Trophoblast cell (in vitro differentiated cells and primary cell): ENCODE measurements at regions not wholly inside any gene's neighbourhood (a gene's known extent, or its start where the extent isn't known, plus 50 kb on each side); places are given as distances from the start of the nearest gene placed in this dataset.

ENCODE experiments used
- DNase-seq, 2 donors: peaks; one replicate each; pipeline ENCODE4 v3.0.0-alpha.2; 2016
- H2AFZ ChIP-seq: 2 replicates; pipeline ENCODE4 v1.6.1; 2013; ENCODE audit warnings: low read length, moderate library complexity, mild to moderate bottlenecking; ENCODE audit not compliant: insufficient read depth, poor library complexity
- H2AK5ac ChIP-seq: 2 replicates; pipeline ENCODE4 v1.6.1; 2013; ENCODE audit warnings: mild to moderate bottlenecking, low read length
- H2BK120ac ChIP-seq: 2 replicates; pipeline ENCODE4 v1.6.1; 2013; ENCODE audit warnings: low read length, mild to moderate bottlenecking, moderate library complexity; ENCODE audit not compliant: insufficient read depth, poor library complexity
- H2BK12ac ChIP-seq: 2 replicates; pipeline ENCODE4 v1.6.1; 2013; ENCODE audit warnings: mild to moderate bottlenecking, low read length, moderate library complexity
- H2BK5ac ChIP-seq: 2 replicates; pipeline ENCODE4 v1.6.1; 2013; ENCODE audit warnings: low read length, low read depth, moderate library complexity, mild to moderate bottlenecking; ENCODE audit not compliant: poor library complexity
- H3K14ac ChIP-seq: 2 replicates; pipeline ENCODE4 v1.6.1; 2013; ENCODE audit warnings: mild to moderate bottlenecking, low read length
- H3K18ac ChIP-seq: 2 replicates; pipeline ENCODE4 v1.6.1; 2013; ENCODE audit warnings: mild to moderate bottlenecking, low read length
- H3K23ac ChIP-seq: 2 replicates; pipeline ENCODE4 v1.6.1; 2013; ENCODE audit warnings: low read length
- H3K27ac ChIP-seq: 2 replicates; pipeline ENCODE4 v1.5.1; 2013; ENCODE audit warnings: low read depth, mild to moderate bottlenecking, inconsistent platforms, low read length, moderate library complexity
- H3K27me3 ChIP-seq: 2 replicates; pipeline ENCODE4 v1.6.1; 2013; ENCODE audit warnings: inconsistent platforms, mild to moderate bottlenecking, low read length, moderate library complexity; ENCODE audit not compliant: insufficient read depth
- H3K36me3 ChIP-seq, 2 experiments: 1 replicate in 1 of 2; 2 replicates in 1 of 2; pipeline ENCODE4 v1.6.1; 2013; ENCODE audit warnings: low read length in 2 of 2, mild to moderate bottlenecking in 2 of 2, moderate library complexity in 1 of 2; ENCODE audit not compliant: insufficient read depth in 2 of 2, control insufficient read depth in 1 of 2
- H3K4ac ChIP-seq: 2 replicates; pipeline ENCODE4 v1.6.1; 2013; ENCODE audit warnings: low read depth, mild to moderate bottlenecking, low read length, moderate library complexity
- H3K4me1 ChIP-seq, 2 experiments: 1 replicate in 1 of 2; 2 replicates in 1 of 2; pipeline ENCODE4 v1.6.1; 2013; ENCODE audit warnings: low read length in 2 of 2, mild to moderate bottlenecking in 2 of 2, moderate library complexity in 1 of 2; ENCODE audit not compliant: insufficient read depth in 2 of 2, control insufficient read depth in 1 of 2
- H3K4me2 ChIP-seq: 2 replicates; pipeline ENCODE4 v1.6.1; 2013; ENCODE audit warnings: inconsistent platforms, mild to moderate bottlenecking, low read length, moderate library complexity
- H3K4me3 ChIP-seq: 2 replicates; pipeline ENCODE4 v1.5.1; 2013; ENCODE audit warnings: mild to moderate bottlenecking, low read depth, low read length, inconsistent platforms
- H3K79me1 ChIP-seq: one replicate; pipeline ENCODE4 v1.6.1; 2013; ENCODE audit warnings: low read length
- H3K79me2 ChIP-seq: 2 replicates; pipeline ENCODE4 v1.6.1; 2013; ENCODE audit warnings: low read length, mild to moderate bottlenecking; ENCODE audit not compliant: control insufficient read depth, insufficient read depth, poor library complexity
- H3K9ac ChIP-seq: 2 replicates; pipeline ENCODE4 v1.6.1; 2013; ENCODE audit warnings: mild to moderate bottlenecking, low read length
- H3K9me3 ChIP-seq: 2 replicates; pipeline ENCODE4 v1.6.1; 2013; ENCODE audit warnings: low read depth, mild to moderate bottlenecking, control low read depth, inconsistent platforms, low read length; ENCODE audit not compliant: insufficient read depth
- H4K12ac ChIP-seq: 2 replicates; pipeline ENCODE4 v1.6.1; 2013; ENCODE audit warnings: low read depth, mild to moderate bottlenecking, low read length, moderate library complexity
- H4K8ac ChIP-seq: 2 replicates; pipeline ENCODE4 v1.6.1; 2013; ENCODE audit warnings: low read depth, mild to moderate bottlenecking, low read length, moderate library complexity
- H4K91ac ChIP-seq: one replicate; pipeline ENCODE4 v1.6.1; 2013; ENCODE audit warnings: low read depth, mild to moderate bottlenecking, low read length, moderate library complexity
- WGBS: extraction: QIAGEN DNeasy Blood & Tissue Kit; methylation state at CpG from one replicate; pipeline ENCODE4 v1.1.7; 2013; ENCODE audit warnings: missing lambda C conversion rate; ENCODE audit not compliant: insufficient read length, insufficient coverage; ENCODE audit errors: extremely low coverage; 5-methylcytosine and 5-hydroxymethylcytosine counted together

- H4K12ac ChIP-seq: no peak overlapping the region
- no peak for DNase-seq
- no peaks in the 10 kb centered on the region for H3K27me3 ChIP-seq
- peaks cover 0 to 2% of the 10 kb centered on the region in 2 experiments for H3K4me1 ChIP-seq
- no peak overlapping the region for H3K4me3 ChIP-seq
- no peak overlapping the region for H3K27ac ChIP-seq
- H2BK5ac ChIP-seq: no peak overlapping the region
- H4K91ac ChIP-seq: no peak overlapping the region
- H4K8ac ChIP-seq: no peak overlapping the region
- H3K9ac ChIP-seq: no peak overlapping the region
- no peaks in the 10 kb centered on the region for H3K9me3 ChIP-seq
- H3K36me3 ChIP-seq: no peaks in the 10 kb centered on the region
- H2AFZ ChIP-seq: no peak overlapping the region
- H3K79me2 ChIP-seq: no peaks in the 10 kb centered on the region
- no peak overlapping the region for H3K23ac ChIP-seq
- no peak overlapping the region for H2BK12ac ChIP-seq
- H3K4ac ChIP-seq: no peak overlapping the region
- no peak overlapping the region for H2AK5ac ChIP-seq
- H3K79me1 ChIP-seq: no peaks in the 10 kb centered on the region
- no peak overlapping the region for H3K4me2 ChIP-seq
- WGBS: no CpG with 5 or more reads among the region's 3 CpGs
- H3K14ac ChIP-seq: no peak overlapping the region
- H3K18ac ChIP-seq: no peak overlapping the region
- H2BK120ac ChIP-seq: no peak overlapping the region
Measured at GRCh38 chr13:50483416-50483815, 360.1 kb downstream of the DLEU7 start.

- no CpG with 5 or more reads among the region's 12 CpGs for WGBS
- Histone ChIP-seq H3K23ac (no peak overlapping the region), H3K9ac (no peak overlapping the region), H4K12ac (no peak overlapping the region), H3K14ac (no peak overlapping the region), H2BK5ac (no peak overlapping the region), H3K27me3 (no peaks in the 10 kb centered on the region), H2BK12ac (no peak overlapping the region), H3K4ac (no peak overlapping the region), H3K4me1 (peaks cover 0 to 2% of the 10 kb centered on the region in 2 experiments), H3K27ac (no peak overlapping the region), H4K8ac (no peak overlapping the region), H3K4me3 (no peak overlapping the region), H2AK5ac (no peak overlapping the region), H3K9me3 (no peaks in the 10 kb centered on the region), H3K4me2 (no peak overlapping the region), H2BK120ac (no peak overlapping the region), H3K79me2 (no peaks in the 10 kb centered on the region), H3K18ac (no peak overlapping the region), H3K36me3 (no peaks in the 10 kb centered on the region), H4K91ac (no peak overlapping the region), H2AFZ (no peak overlapping the region), H3K79me1 (no peaks in the 10 kb centered on the region)
- DNase-seq: no peak
Measured at GRCh38 chr13:50484472-50485113, 358.9 kb downstream of the DLEU7 start.

- Histone ChIP-seq H4K91ac (no peak overlapping the region), H3K27ac (no peak overlapping the region), H3K14ac (no peak overlapping the region), H2BK120ac (no peak overlapping the region), H2BK12ac (no peak overlapping the region), H2BK5ac (no peak overlapping the region), H3K4me2 (no peak overlapping the region), H4K8ac (no peak overlapping the region), H3K79me1 (no peaks in the 10 kb centered on the region), H3K23ac (no peak overlapping the region), H3K36me3 (no peaks in the 10 kb centered on the region), H4K12ac (no peak overlapping the region), H3K4ac (no peak overlapping the region), H3K27me3 (no peaks in the 10 kb centered on the region), H3K4me1 (peaks cover 0 to 2% of the 10 kb centered on the region in 2 experiments), H3K9ac (no peak overlapping the region), H3K18ac (no peak overlapping the region), H3K4me3 (no peak overlapping the region), H3K79me2 (no peaks in the 10 kb centered on the region), H2AK5ac (no peak overlapping the region), H2AFZ (no peak overlapping the region), H3K9me3 (no peaks in the 10 kb centered on the region)
- DNase-seq: peak in 1 of 2 donors; percentile 24
- WGBS: no CpG with 5 or more reads among the region's 8 CpGs
Measured at GRCh38 chr13:50485979-50486935, 357.2 kb downstream of the DLEU7 start.

- Histone ChIP-seq H3K4ac (no peak overlapping the region), H2AK5ac (no peak overlapping the region), H2BK120ac (no peak overlapping the region), H3K23ac (no peak overlapping the region), H4K91ac (no peak overlapping the region), H3K9me3 (no peaks in the 10 kb centered on the region), H3K18ac (no peak overlapping the region), H2AFZ (no peak overlapping the region), H3K4me3 (no peak overlapping the region), H3K4me1 (no peaks in the 10 kb centered on the region), H3K9ac (no peak overlapping the region), H3K79me2 (no peaks in the 10 kb centered on the region), H3K36me3 (no peaks in the 10 kb centered on the region), H2BK12ac (no peak overlapping the region), H3K79me1 (no peaks in the 10 kb centered on the region), H3K14ac (no peak overlapping the region), H3K4me2 (no peak overlapping the region), H4K8ac (no peak overlapping the region), H4K12ac (no peak overlapping the region), H2BK5ac (no peak overlapping the region), H3K27me3 (no peaks in the 10 kb centered on the region), H3K27ac (no peak overlapping the region)
- DNase-seq: no peak
- WGBS: no CpG with 5 or more reads among the region's 3 CpGs
Measured at GRCh38 chr13:50493683-50494082, 349.8 kb downstream of the DLEU7 start.
